ENCODE measurements at regions not wholly inside any gene's neighbourhood (a gene's known extent, or its start where the extent isn't known, plus 50 kb on each side); places are given as distances from the start of the nearest gene placed in this dataset.

- DNase-seq: no peak
Observed at GRCh38 chr16:80040413-80040812, 439.9 kb upstream of the MAF start.

GRCh38 chr16:80039777-80040176 lies 439.2 kb upstream of the MAF start:
- TF ChIP-seq CTCF (IDR thresholded peaks at IDR 0.05) (no peak), POLR2A (IDR thresholded peaks at IDR 0.05) (no peak)
- no peak overlapping the region for H3K27ac ChIP-seq
- H3K9me3 ChIP-seq: no peaks in the 10 kb centered on the region
- no peak overlapping the region for H3K4me3 ChIP-seq
- H3K27me3 ChIP-seq: no peaks in the 10 kb centered on the region
- no peaks in the 10 kb centered on the region for H3K4me1 ChIP-seq
- no peak for DNase-seq
- H3K36me3 ChIP-seq: no peaks in the 10 kb centered on the region

More at GRCh38 chr16:80040413-80040812, 439.9 kb upstream of the MAF start:
- Histone ChIP-seq H3K4me1 (no peaks in the 10 kb centered on the region), H3K27me3 (no peaks in the 10 kb centered on the region), H3K36me3 (no peaks in the 10 kb centered on the region), H3K4me3 (no peak overlapping the region), H3K27ac (no peak overlapping the region), H3K9me3 (no peaks in the 10 kb centered on the region)
- TF ChIP-seq POLR2A (IDR thresholded peaks at IDR 0.05): no peak
- no peak for TF ChIP-seq CTCF (IDR thresholded peaks at IDR 0.05)

GRCh38 chr16:80038566-80038965 lies 438.0 kb upstream of the MAF start:
- Histone ChIP-seq H3K27me3 (no peaks in the 10 kb centered on the region), H3K4me3 (no peak overlapping the region), H3K9me3 (no peaks in the 10 kb centered on the region), H3K4me1 (no peaks in the 10 kb centered on the region), H3K36me3 (no peaks in the 10 kb centered on the region), H3K27ac (no peak overlapping the region)
- no peak for DNase-seq
- TF ChIP-seq POLR2A (IDR thresholded peaks at IDR 0.05): no peak
- no peak for TF ChIP-seq CTCF (IDR thresholded peaks at IDR 0.05)

- no peaks in the 10 kb centered on the region for H3K9me3 ChIP-seq
- DNase-seq: no peak
- no peak overlapping the region for H3K27ac ChIP-seq
- H3K4me3 ChIP-seq: no peak overlapping the region
- no peaks in the 10 kb centered on the region for H3K4me1 ChIP-seq
- no peaks in the 10 kb centered on the region for H3K27me3 ChIP-seq
- no peaks in the 10 kb centered on the region for H3K36me3 ChIP-seq
- TF ChIP-seq POLR2A (IDR thresholded peaks at IDR 0.05) (no peak), CTCF (IDR thresholded peaks at IDR 0.05) (no peak)
Observed at GRCh38 chr16:80034948-80035663, 434.6 kb upstream of the MAF start.

- Histone ChIP-seq H3K4me1 (no peaks in the 10 kb centered on the region), H3K36me3 (no peaks in the 10 kb centered on the region), H3K27me3 (no peaks in the 10 kb centered on the region), H3K27ac (no peak overlapping the region), H3K4me3 (no peak overlapping the region), H3K9me3 (no peaks in the 10 kb centered on the region)
- DNase-seq: no peak
- TF ChIP-seq CTCF (IDR thresholded peaks at IDR 0.05): no peak
- no peak for TF ChIP-seq POLR2A (IDR thresholded peaks at IDR 0.05)
Observed at GRCh38 chr16:80034469-80034826, 433.9 kb upstream of the MAF start.

All from Peyer's patch (tissue), 4 donors.